ENCODE measurements at regions not wholly inside any gene's neighbourhood (a gene's known extent, or its start where the extent isn't known, plus 50 kb on each side); places are given as distances from the start of the nearest gene placed in this dataset.

DNA sequence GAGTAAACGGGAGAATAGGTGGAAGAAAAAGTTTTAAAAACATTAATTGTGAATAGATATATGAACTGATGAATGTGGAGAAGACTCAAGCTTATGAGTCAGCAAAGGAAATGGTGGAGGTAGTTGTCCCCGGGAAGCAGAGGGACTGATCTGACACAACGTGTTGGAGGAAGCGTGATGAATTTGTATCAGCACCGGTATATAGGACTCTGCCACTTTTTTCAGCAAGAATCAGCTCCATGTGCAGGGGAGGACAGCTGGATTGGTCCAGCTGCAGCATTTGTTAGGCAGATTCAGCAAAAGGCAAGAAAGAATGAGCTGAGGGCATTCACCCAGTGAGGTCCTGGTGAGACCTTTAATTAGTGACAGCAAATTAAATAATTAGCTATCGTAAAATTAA lies 276.0 kb downstream of the TENT4A start:
- Histone ChIP-seq H3K9me3 (no peaks in the 10 kb centered on the region), H3K4me3 (no peak overlapping the region), H3K27me3 (no peaks in the 10 kb centered on the region), H3K36me3 (no peaks in the 10 kb centered on the region), H3K27ac (no peak overlapping the region), H3K4me1 (no peaks in the 10 kb centered on the region)
- in situ Hi-C loops (cut with MboI; ENCODE audit: low sequenced_read_pairs in 4 of 4) (no loop called here), intact Hi-C loops (cut with DNase I; ENCODE audit: low total_unique reads) (no loop called here)
- no peak for DNase-seq
- ATAC-seq: no peak
- no peak for TF ChIP-seq POLR2A (IDR thresholded peaks at IDR 0.05)
- TF ChIP-seq, protein P1, sequence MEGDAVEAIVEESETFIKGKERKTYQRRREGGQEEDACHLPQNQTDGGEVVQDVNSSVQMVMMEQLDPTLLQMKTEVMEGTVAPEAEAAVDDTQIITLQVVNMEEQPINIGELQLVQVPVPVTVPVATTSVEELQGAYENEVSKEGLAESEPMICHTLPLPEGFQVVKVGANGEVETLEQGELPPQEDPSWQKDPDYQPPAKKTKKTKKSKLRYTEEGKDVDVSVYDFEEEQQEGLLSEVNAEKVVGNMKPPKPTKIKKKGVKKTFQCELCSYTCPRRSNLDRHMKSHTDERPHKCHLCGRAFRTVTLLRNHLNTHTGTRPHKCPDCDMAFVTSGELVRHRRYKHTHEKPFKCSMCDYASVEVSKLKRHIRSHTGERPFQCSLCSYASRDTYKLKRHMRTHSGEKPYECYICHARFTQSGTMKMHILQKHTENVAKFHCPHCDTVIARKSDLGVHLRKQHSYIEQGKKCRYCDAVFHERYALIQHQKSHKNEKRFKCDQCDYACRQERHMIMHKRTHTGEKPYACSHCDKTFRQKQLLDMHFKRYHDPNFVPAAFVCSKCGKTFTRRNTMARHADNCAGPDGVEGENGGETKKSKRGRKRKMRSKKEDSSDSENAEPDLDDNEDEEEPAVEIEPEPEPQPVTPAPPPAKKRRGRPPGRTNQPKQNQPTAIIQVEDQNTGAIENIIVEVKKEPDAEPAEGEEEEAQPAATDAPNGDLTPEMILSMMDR (IDR thresholded peaks at IDR 0.05 in 4 of 5, conservative IDR thresholded peaks at IDR 0.05 in 1 of 5): no peak

DNA sequence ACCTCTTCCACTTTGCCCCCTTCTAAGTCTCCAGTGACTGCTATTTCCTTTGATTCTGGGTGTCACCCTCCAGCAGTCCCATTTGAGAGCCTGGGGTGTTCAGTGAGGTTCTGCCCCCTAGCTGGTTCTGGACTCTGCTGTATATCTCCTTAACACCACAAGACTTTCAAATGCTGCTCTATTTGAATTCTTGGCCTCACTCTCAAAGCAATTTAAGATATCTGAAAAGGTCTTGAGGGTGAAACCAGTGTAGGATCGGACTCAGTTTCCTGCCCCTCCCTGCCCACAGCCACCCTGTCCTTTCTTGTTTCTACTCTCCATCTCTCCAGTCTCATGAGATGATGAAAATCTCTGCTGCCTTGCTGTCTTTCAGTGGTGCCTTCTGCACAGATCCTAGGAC lies 280.9 kb downstream of the TENT4A start:
- intact Hi-C loops (cut with DNase I; ENCODE audit: low total_unique reads): no loop called here
- no peaks in the 10 kb centered on the region for H3K9me3 ChIP-seq
- no peaks in the 10 kb centered on the region for H3K27me3 ChIP-seq
- H3K4me1 ChIP-seq: no peaks in the 10 kb centered on the region
- no peak overlapping the region for H3K27ac ChIP-seq
- in situ Hi-C loops (cut with MboI; ENCODE audit: low sequenced_read_pairs in 4 of 4): no loop called here
- TF ChIP-seq, protein P1 (IDR thresholded peaks at IDR 0.05 in 4 of 5, conservative IDR thresholded peaks at IDR 0.05 in 1 of 5): no peak
- no peak for TF ChIP-seq POLR2A (IDR thresholded peaks at IDR 0.05)
- no peaks in the 10 kb centered on the region for H3K36me3 ChIP-seq
- no peak overlapping the region for H3K4me3 ChIP-seq
- ATAC-seq (no peak), DNase-seq (no peak)

- TF ChIP-seq, protein P1 (IDR thresholded peaks at IDR 0.05 in 4 of 5, conservative IDR thresholded peaks at IDR 0.05 in 1 of 5): no peak
- no peak for TF ChIP-seq POLR2A (IDR thresholded peaks at IDR 0.05)
- in situ Hi-C loops (cut with MboI; ENCODE audit: low sequenced_read_pairs in 4 of 4): no loop called here
- Histone ChIP-seq H3K27ac (no peak overlapping the region), H3K27me3 (no peaks in the 10 kb centered on the region), H3K9me3 (no peaks in the 10 kb centered on the region), H3K4me3 (no peak overlapping the region), H3K4me1 (no peaks in the 10 kb centered on the region), H3K36me3 (no peaks in the 10 kb centered on the region)
- no peak for DNase-seq
- intact Hi-C loops (cut with DNase I; ENCODE audit: low total_unique reads): no loop called here
- ATAC-seq: no peak
Measured at GRCh38 chr5:6995115-6995514, 281.9 kb downstream of the TENT4A start.

DNA sequence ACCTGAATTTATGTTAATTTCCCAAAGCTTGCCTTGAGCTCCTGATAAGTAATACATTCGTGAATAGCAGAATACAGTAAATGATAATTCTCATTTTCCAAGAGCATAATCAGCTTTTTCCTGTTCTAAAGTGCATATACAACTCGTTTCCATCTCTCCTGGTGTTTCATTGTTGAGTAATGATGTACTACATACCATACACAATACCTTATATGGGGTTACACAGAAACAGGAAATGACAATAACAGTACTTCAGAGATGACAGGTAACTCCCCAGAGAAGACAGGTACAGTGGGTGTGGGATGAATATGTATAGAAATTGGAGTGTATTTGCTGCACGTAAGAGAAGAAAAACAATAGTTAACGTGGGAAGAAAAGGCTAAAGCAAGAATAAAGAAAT lies 287.1 kb downstream of the TENT4A start:
- no peaks in the 10 kb centered on the region for H3K27me3 ChIP-seq
- no peak for ATAC-seq
- in situ Hi-C loops (cut with MboI; ENCODE audit: low sequenced_read_pairs in 4 of 4): no loop called here

GRCh38 chr5:7010591-7010990 lies 297.4 kb downstream of the TENT4A start:
- intact Hi-C loops (cut with DNase I; ENCODE audit: low total_unique reads): no loop called here
- no peak for TF ChIP-seq POLR2A (IDR thresholded peaks at IDR 0.05)
- TF ChIP-seq, protein P1 (IDR thresholded peaks at IDR 0.05 in 4 of 5, conservative IDR thresholded peaks at IDR 0.05 in 1 of 5): no peak
- H3K27me3 ChIP-seq: no peaks in the 10 kb centered on the region
- DNase-seq: no peak
- H3K9me3 ChIP-seq: no peaks in the 10 kb centered on the region
- in situ Hi-C loops (cut with MboI; ENCODE audit: low sequenced_read_pairs in 4 of 4): no loop called here
- no peak for ATAC-seq
- no peak overlapping the region for H3K4me3 ChIP-seq
- H3K27ac ChIP-seq: no peak overlapping the region
- no peaks in the 10 kb centered on the region for H3K36me3 ChIP-seq
- no peaks in the 10 kb centered on the region for H3K4me1 ChIP-seq

More for the DNA sequence above, 287.1 kb downstream of the TENT4A start:
- intact Hi-C loops (cut with DNase I; ENCODE audit: low total_unique reads): no loop called here
- TF ChIP-seq, protein P1 (IDR thresholded peaks at IDR 0.05 in 4 of 5, conservative IDR thresholded peaks at IDR 0.05 in 1 of 5): no peak
- TF ChIP-seq POLR2A (IDR thresholded peaks at IDR 0.05): no peak
- Histone ChIP-seq H3K4me1 (no peaks in the 10 kb centered on the region), H3K4me3 (no peak overlapping the region), H3K9me3 (no peaks in the 10 kb centered on the region), H3K36me3 (no peaks in the 10 kb centered on the region), H3K27ac (no peak overlapping the region)
- no peak for DNase-seq

Measured in gastrocnemius medialis (tissue), 4 donors.